ENCODE measurements at regions not wholly inside any gene's neighbourhood (a gene's known extent, or its start where the extent isn't known, plus 50 kb on each side); places are given as distances from the start of the nearest gene placed in this dataset.

- Histone ChIP-seq H3K79me2 (ENCODE audit: insufficient read depth, low read depth, low read length) (no peaks in the 10 kb centered on the region), H3K27ac (ENCODE audit: low read depth, low read length, poor library complexity, severe bottlenecking) (no peak overlapping the region), H3K36me3 (ENCODE audit: insufficient read depth, low read length) (no peaks in the 10 kb centered on the region), H3K9me3 (ENCODE audit: low read length) (0 out of 2 replicates have a peak, but pooled peaks cover 4% of the 10 kb centered on the region), H3K4me3 (ENCODE audit: low read depth, low read length, poor library complexity, severe bottlenecking) (no peak overlapping the region), H2AFZ (ENCODE audit: low read length) (no peak overlapping the region), H4K20me1 (ENCODE audit: insufficient read depth, low read length) (no peaks in the 10 kb centered on the region), H3K9me2 (ENCODE audit: insufficient read depth, low read length) (no peaks in the 10 kb centered on the region), H3K4me2 (ENCODE audit: low read length) (no peak overlapping the region), H3K4me1 (ENCODE audit: insufficient read depth, low read length, poor library complexity, severe bottlenecking) (no peaks in the 10 kb centered on the region)
- TF ChIP-seq EZH2phosphoT487 (IDR thresholded peaks at IDR 0.05; ENCODE audit: borderline replicate concordance, low read depth, low read length) (no peak), CTCF (conservative IDR thresholded peaks at IDR 0.05; ENCODE audit: low read length) (no peak)
- ChIA-PET CTCF (ENCODE audit: unreplicated experiment) (no interaction called here), POLR2A (interaction anchor here (1.1 kb wide), 1 partner anchor 13 kb away, joined by 3 read pairs; no protein-coding TSS in a partner anchor)
- DNase-seq (ENCODE audit: low spot score): no peak
- intact Hi-C loops (cut with micrococcal nuclease; ENCODE audit: unreplicated experiment): no loop called here
- no TSS peak for BruUV-seq (replicated peaks)
Measured at GRCh38 chr1:239219679-239220078, 166.7 kb upstream of the CHRM3 start.

- no peak for DNase-seq (ENCODE audit: low spot score)
- TF ChIP-seq CTCF (conservative IDR thresholded peaks at IDR 0.05; ENCODE audit: low read length): no peak
- no peak for TF ChIP-seq EZH2phosphoT487 (IDR thresholded peaks at IDR 0.05; ENCODE audit: borderline replicate concordance, low read depth, low read length)
- Histone ChIP-seq H3K4me2 (ENCODE audit: low read length) (no peak overlapping the region), H3K27ac (ENCODE audit: low read depth, low read length, poor library complexity, severe bottlenecking) (no peak overlapping the region), H2AFZ (ENCODE audit: low read length) (no peak overlapping the region), H4K20me1 (ENCODE audit: insufficient read depth, low read length) (no peaks in the 10 kb centered on the region), H3K4me3 (ENCODE audit: low read depth, low read length, poor library complexity, severe bottlenecking) (no peak overlapping the region), H3K9me2 (ENCODE audit: insufficient read depth, low read length) (no peaks in the 10 kb centered on the region), H3K36me3 (ENCODE audit: insufficient read depth, low read length) (no peaks in the 10 kb centered on the region), H3K79me2 (ENCODE audit: insufficient read depth, low read depth, low read length) (no peaks in the 10 kb centered on the region), H3K4me1 (ENCODE audit: insufficient read depth, low read length, poor library complexity, severe bottlenecking) (no peaks in the 10 kb centered on the region), H3K9me3 (ENCODE audit: low read length) (0 out of 2 replicates have a peak, but pooled peaks cover 4% of the 10 kb centered on the region)
- no TSS peak for BruUV-seq (replicated peaks)
- CTCF ChIA-PET (ENCODE audit: unreplicated experiment): no interaction called here
- intact Hi-C loops (cut with micrococcal nuclease; ENCODE audit: unreplicated experiment): no loop called here
- POLR2A ChIA-PET: no interaction called here
Measured at GRCh38 chr1:239218301-239218700, 168.1 kb upstream of the CHRM3 start.

GRCh38 chr1:239212811-239213220, 173.6 kb upstream of the CHRM3 start:
- no peak overlapping the region for H3K4me3 ChIP-seq (ENCODE audit: low read depth, low read length, poor library complexity, severe bottlenecking)
- H2AFZ ChIP-seq (ENCODE audit: low read length): no peak overlapping the region
- H3K79me2 ChIP-seq (ENCODE audit: insufficient read depth, low read depth, low read length): no peaks in the 10 kb centered on the region
- H4K20me1 ChIP-seq (ENCODE audit: insufficient read depth, low read length): no peaks in the 10 kb centered on the region
- H3K4me1 ChIP-seq (ENCODE audit: insufficient read depth, low read length, poor library complexity, severe bottlenecking): no peaks in the 10 kb centered on the region
- POLR2A ChIA-PET: no interaction called here
- DNase-seq (ENCODE audit: low spot score): no peak
- no peaks in the 10 kb centered on the region for H3K36me3 ChIP-seq (ENCODE audit: insufficient read depth, low read length)
- BruUV-seq (replicated peaks): no TSS peak
- H3K4me2 ChIP-seq (ENCODE audit: low read length): no peak overlapping the region
- intact Hi-C loops (cut with micrococcal nuclease; ENCODE audit: unreplicated experiment): no loop called here
- no peaks in the 10 kb centered on the region for H3K9me3 ChIP-seq (ENCODE audit: low read length)
- no peak overlapping the region for H3K27ac ChIP-seq (ENCODE audit: low read depth, low read length, poor library complexity, severe bottlenecking)
- TF ChIP-seq CTCF (conservative IDR thresholded peaks at IDR 0.05; ENCODE audit: low read length): no peak
- TF ChIP-seq EZH2phosphoT487 (IDR thresholded peaks at IDR 0.05; ENCODE audit: borderline replicate concordance, low read depth, low read length): no peak
- CTCF ChIA-PET (ENCODE audit: unreplicated experiment): no interaction called here
- no peaks in the 10 kb centered on the region for H3K9me2 ChIP-seq (ENCODE audit: insufficient read depth, low read length)

All from OCI-LY7 (cell line).